T-helper 2 cell treated with Interferon-gamma antibody and Interleukin-4, amounts not matched to agents 5 μg/mL and 100 μg/mL, for 36 hours (primary cell): ENCODE measurements at regions not wholly inside any gene's neighbourhood (a gene's known extent, or its start where the extent isn't known, plus 50 kb on each side); places are given as distances from the start of the nearest gene placed in this dataset.

Source experiments
- DNase-seq: peaks from one replicate; pipeline ENCODE4 v3.0.0; 2021; ENCODE audit warnings: low spot score
- H3K27ac Mint-ChIP-seq: one replicate; pipeline ENCODE4 v1.8.0; 2021; ENCODE audit warnings: mild to moderate bottlenecking, mixed read lengths
- H3K27me3 Mint-ChIP-seq: one replicate; pipeline ENCODE4 v1.8.0; 2021; ENCODE audit warnings: low read depth, mixed read lengths
- H3K36me3 Mint-ChIP-seq: one replicate; pipeline ENCODE4 v1.8.0; 2021; ENCODE audit warnings: low read depth, mixed read lengths
- H3K4me1 Mint-ChIP-seq: one replicate; pipeline ENCODE4 v1.8.0; 2021; ENCODE audit warnings: low read depth, mixed read lengths
- H3K4me3 Mint-ChIP-seq: one replicate; pipeline ENCODE4 v1.8.0; 2022; ENCODE audit warnings: mild to moderate bottlenecking, moderate library complexity, mixed read lengths
- H3K9me3 Mint-ChIP-seq: one replicate; pipeline ENCODE4 v1.8.0; 2021; ENCODE audit warnings: mixed read lengths

- Mint-ChIP-seq H3K36me3 (no peaks in the 10 kb centered on the region), H3K27ac (no peak overlapping the region), H3K4me1 (no peaks in the 10 kb centered on the region), H3K27me3 (no peaks in the 10 kb centered on the region), H3K9me3 (peaks cover 18% of the 10 kb centered on the region), H3K4me3 (no peak overlapping the region)
- no peak for DNase-seq
Measured at GRCh38 chr5:4330327-4330726, 734.7 kb downstream of the IRX1 start.

GRCh38 chr5:4335078-4335477 lies 739.4 kb downstream of the IRX1 start:
- Mint-ChIP-seq H3K4me3 (no peak overlapping the region), H3K9me3 (peaks cover 17% of the 10 kb centered on the region), H3K36me3 (no peaks in the 10 kb centered on the region), H3K27ac (no peak overlapping the region), H3K27me3 (no peaks in the 10 kb centered on the region), H3K4me1 (no peaks in the 10 kb centered on the region)
- DNase-seq: no peak

- H3K9me3 Mint-ChIP-seq: peaks cover 14% of the 10 kb centered on the region
- no peak for DNase-seq
- no peaks in the 10 kb centered on the region for H3K4me1 Mint-ChIP-seq
- H3K4me3 Mint-ChIP-seq: no peak overlapping the region
- no peak overlapping the region for H3K27ac Mint-ChIP-seq
- H3K36me3 Mint-ChIP-seq: no peaks in the 10 kb centered on the region
- no peaks in the 10 kb centered on the region for H3K27me3 Mint-ChIP-seq
Measured at GRCh38 chr5:4337519-4337918, 741.9 kb downstream of the IRX1 start.

- peaks cover 20% of the 10 kb centered on the region for H3K9me3 Mint-ChIP-seq
- DNase-seq: no peak
- H3K4me1 Mint-ChIP-seq: no peaks in the 10 kb centered on the region
- no peak overlapping the region for H3K4me3 Mint-ChIP-seq
- no peaks in the 10 kb centered on the region for H3K27me3 Mint-ChIP-seq
- H3K27ac Mint-ChIP-seq: no peak overlapping the region
- no peaks in the 10 kb centered on the region for H3K36me3 Mint-ChIP-seq
Measured at GRCh38 chr5:4339949-4340348, 744.3 kb downstream of the IRX1 start.

- peaks cover 50% of the 10 kb centered on the region for H3K9me3 Mint-ChIP-seq
- DNase-seq: no peak
- no peaks in the 10 kb centered on the region for H3K27me3 Mint-ChIP-seq
- H3K36me3 Mint-ChIP-seq: no peaks in the 10 kb centered on the region
- no peaks in the 10 kb centered on the region for H3K4me1 Mint-ChIP-seq
- H3K4me3 Mint-ChIP-seq: no peak overlapping the region
- H3K27ac Mint-ChIP-seq: no peak overlapping the region
Measured at GRCh38 chr5:4345850-4346249, 750.2 kb downstream of the IRX1 start.

GRCh38 chr5:4348423-4348822 lies 752.8 kb downstream of the IRX1 start:
- Mint-ChIP-seq H3K27me3 (no peaks in the 10 kb centered on the region), H3K27ac (no peak overlapping the region), H3K4me3 (no peak overlapping the region)

GRCh38 chr5:4348919-4349318 lies 753.3 kb downstream of the IRX1 start:
- Mint-ChIP-seq H3K9me3 (peaks cover 52% of the 10 kb centered on the region), H3K4me3 (no peak overlapping the region), H3K36me3 (no peaks in the 10 kb centered on the region), H3K27ac (no peak overlapping the region), H3K4me1 (no peaks in the 10 kb centered on the region), H3K27me3 (no peaks in the 10 kb centered on the region)
- DNase-seq: no peak

More at GRCh38 chr5:4348423-4348822, 752.8 kb downstream of the IRX1 start:
- Mint-ChIP-seq H3K4me1 (no peaks in the 10 kb centered on the region), H3K9me3 (peaks cover 53% of the 10 kb centered on the region), H3K36me3 (no peaks in the 10 kb centered on the region)
- DNase-seq: no peak

- H3K27ac Mint-ChIP-seq: no peak overlapping the region
- no peak overlapping the region for H3K4me3 Mint-ChIP-seq
- no peaks in the 10 kb centered on the region for H3K27me3 Mint-ChIP-seq
- H3K36me3 Mint-ChIP-seq: no peaks in the 10 kb centered on the region
- H3K4me1 Mint-ChIP-seq: no peaks in the 10 kb centered on the region
- no peak for DNase-seq
- H3K9me3 Mint-ChIP-seq: peaks cover 51% of the 10 kb centered on the region
Measured at GRCh38 chr5:4356201-4356600, 760.6 kb downstream of the IRX1 start.

- H3K27me3 Mint-ChIP-seq: no peaks in the 10 kb centered on the region
- H3K4me1 Mint-ChIP-seq: no peaks in the 10 kb centered on the region
- DNase-seq: no peak
- H3K9me3 Mint-ChIP-seq: peaks cover 40% of the 10 kb centered on the region
- no peaks in the 10 kb centered on the region for H3K36me3 Mint-ChIP-seq
- H3K27ac Mint-ChIP-seq: no peak overlapping the region
- H3K4me3 Mint-ChIP-seq: no peak overlapping the region
Measured at GRCh38 chr5:4359847-4360246, 764.2 kb downstream of the IRX1 start.

GRCh38 chr5:4361753-4362152 lies 766.1 kb downstream of the IRX1 start:
- no peak overlapping the region for H3K4me3 Mint-ChIP-seq
- H3K36me3 Mint-ChIP-seq: no peaks in the 10 kb centered on the region
- H3K27me3 Mint-ChIP-seq: no peaks in the 10 kb centered on the region
- no peaks in the 10 kb centered on the region for H3K4me1 Mint-ChIP-seq
- H3K27ac Mint-ChIP-seq: no peak overlapping the region
- peaks cover 33% of the 10 kb centered on the region for H3K9me3 Mint-ChIP-seq
- no peak for DNase-seq

GRCh38 chr5:4362411-4362810 lies 766.8 kb downstream of the IRX1 start:
- no peaks in the 10 kb centered on the region for H3K36me3 Mint-ChIP-seq
- DNase-seq: no peak
- H3K4me3 Mint-ChIP-seq: no peak overlapping the region
- H3K9me3 Mint-ChIP-seq: peaks cover 38% of the 10 kb centered on the region
- H3K27ac Mint-ChIP-seq: no peak overlapping the region
- no peaks in the 10 kb centered on the region for H3K4me1 Mint-ChIP-seq
- H3K27me3 Mint-ChIP-seq: no peaks in the 10 kb centered on the region

- Mint-ChIP-seq H3K27me3 (no peaks in the 10 kb centered on the region), H3K4me3 (no peak overlapping the region), H3K4me1 (no peaks in the 10 kb centered on the region), H3K9me3 (peaks cover 38% of the 10 kb centered on the region), H3K27ac (no peak overlapping the region), H3K36me3 (no peaks in the 10 kb centered on the region)
- no peak for DNase-seq
Measured at GRCh38 chr5:4363045-4363444, 767.4 kb downstream of the IRX1 start.

GRCh38 chr5:4366628-4367027 lies 771.0 kb downstream of the IRX1 start:
- H3K27ac Mint-ChIP-seq: no peak overlapping the region
- no peak overlapping the region for H3K4me3 Mint-ChIP-seq
- no peak for DNase-seq

GRCh38 chr5:4370218-4370617 lies 769.9 kb upstream of the ADAMTS16 start:
- Mint-ChIP-seq H3K27ac (no peak overlapping the region), H3K27me3 (no peaks in the 10 kb centered on the region), H3K4me1 (no peaks in the 10 kb centered on the region), H3K4me3 (no peak overlapping the region), H3K9me3 (peaks cover 13% of the 10 kb centered on the region), H3K36me3 (no peaks in the 10 kb centered on the region)
- no peak for DNase-seq

More at GRCh38 chr5:4366628-4367027, 771.0 kb downstream of the IRX1 start:
- no peaks in the 10 kb centered on the region for H3K27me3 Mint-ChIP-seq
- peaks cover 21% of the 10 kb centered on the region for H3K9me3 Mint-ChIP-seq
- no peaks in the 10 kb centered on the region for H3K4me1 Mint-ChIP-seq
- no peaks in the 10 kb centered on the region for H3K36me3 Mint-ChIP-seq

- no peak for DNase-seq
- no peak overlapping the region for H3K27ac Mint-ChIP-seq
- no peak overlapping the region for H3K4me3 Mint-ChIP-seq
- H3K9me3 Mint-ChIP-seq: peaks cover 9% of the 10 kb centered on the region
- H3K27me3 Mint-ChIP-seq: no peaks in the 10 kb centered on the region
- no peaks in the 10 kb centered on the region for H3K36me3 Mint-ChIP-seq
- no peaks in the 10 kb centered on the region for H3K4me1 Mint-ChIP-seq
Measured at GRCh38 chr5:4372481-4372880, 767.6 kb upstream of the ADAMTS16 start.
